HCT116 (cell line): ENCODE measurements at regions not wholly inside any gene's neighbourhood (a gene's known extent, or its start where the extent isn't known, plus 50 kb on each side); places are given as distances from the start of the nearest gene placed in this dataset.

Experiments
- ATAC-seq: fragments of 200-7000 bp; cut with Tn5 transposase; 2 replicates; pipeline ENCODE4 v1.9.1; 2020; ENCODE audit warnings: mild to moderate bottlenecking, moderate library complexity
- BruUV-seq: library from RNA; stranded (reverse); fragments of 400-500 nt; replicated peaks from 2 replicates; lab custom pipeline; 2021; lab: Mats Ljungman, UMichigan
- CTCF ChIA-PET: fragments of 300-600 bp; sonication (Branson Sonifier 250); formaldehyde crosslinking; loops from one replicate; lab custom pipeline; 2021; ENCODE audit warnings: antibody characterized with exemption; lab: Charles Lee
- POLR2A ChIA-PET: fragments of 300-600, 350-600 bp; sonication (Branson Sonifier 250); formaldehyde crosslinking; loops from one replicate; lab custom pipeline; 2021; ENCODE audit warnings: antibody characterized with exemption; lab: Charles Lee
- RAD21 ChIA-PET, 2 experiments: fragments of 300-600 bp; sonication (Branson Sonifier 250); formaldehyde crosslinking; loops; one replicate each; lab custom pipeline; 2023; ENCODE audit warnings: low total read pairs in 2 of 2; ENCODE audit not compliant: uncharacterized antibody in 2 of 2, unreplicated experiment in 2 of 2, low non-redundant PET in 1 of 2; lab: Charles Lee
- DNase-seq: peaks from one replicate; pipeline ENCODE4 v3.0.0-alpha.2; 2010; ENCODE audit warnings: low read depth, low spot score
- H2AFZ ChIP-seq: fragments of 200-600 bp; shearing (Covaris generic), sonication (generic); 2 replicates; pipeline ENCODE4 v1.6.1; 2017; ENCODE audit warnings: low read depth, mixed run types, mixed read lengths, antibody characterized with exemption, low read length; ENCODE audit not compliant: poor library complexity, severe bottlenecking
- H3K27ac ChIP-seq: 2 replicates; pipeline ENCODE4 v1.5.1; 2012; ENCODE audit warnings: low read depth, low read length
- H3K27me3 ChIP-seq: fragments of 200-600 bp; sonication (generic); 2 replicates; pipeline ENCODE4 v1.6.1; 2016; ENCODE audit warnings: mixed run types, low read length, mixed read lengths; ENCODE audit not compliant: insufficient read depth
- H3K36me3 ChIP-seq, 2 experiments: fragments of 200-500 bp in 1 of 2; fragments of 200-600 bp in 1 of 2; sonication (Bioruptor generic) in 1 of 2; sonication (generic) in 1 of 2; 2 replicates each; pipeline versions ENCODE4 v1.5.1 to v1.6.1; 2014 to 2016; ENCODE audit warnings: low read length in 2 of 2, inconsistent platforms in 1 of 2, mixed read lengths in 1 of 2, mixed run types in 1 of 2; ENCODE audit not compliant: insufficient read depth in 2 of 2, control insufficient read depth in 1 of 2
- H3K4me1 ChIP-seq, 2 experiments: fragments of 200-600 bp in 1 of 2; sonication (generic) in 1 of 2; 2 replicates each; pipeline versions ENCODE4 v1.5.1 to v1.6.1; 2012 to 2017; ENCODE audit warnings: low read length in 2 of 2, inconsistent platforms in 1 of 2, mild to moderate bottlenecking in 1 of 2, mixed read lengths in 1 of 2, mixed run types in 1 of 2, moderate library complexity in 1 of 2; ENCODE audit not compliant: insufficient read depth in 2 of 2, control insufficient read depth in 1 of 2
- H3K4me2 ChIP-seq: fragments of 200-600 bp; sonication (generic); 2 replicates; pipeline ENCODE4 v1.6.1; 2017; ENCODE audit warnings: mixed run types, low read length, mixed read lengths
- H3K4me3 ChIP-seq, 2 experiments: fragments of 200-600 bp in 1 of 2; sonication (generic) in 1 of 2; replicated peaks in 1 of 2; 2 replicates each; pipeline ENCODE4 v1.5.1; 2011 to 2016; ENCODE audit warnings: low read length in 2 of 2, control low read depth in 1 of 2, low read depth in 1 of 2, mild to moderate bottlenecking in 1 of 2, mixed read lengths in 1 of 2, mixed run types in 1 of 2
- H3K79me2 ChIP-seq: fragments of 200-600 bp; sonication (generic); 2 replicates; pipeline ENCODE4 v1.6.1; 2017; ENCODE audit warnings: mild to moderate bottlenecking, mixed run types, low read length, moderate library complexity, mixed read lengths; ENCODE audit not compliant: insufficient read depth
- H3K9ac ChIP-seq: fragments of 200-600 bp; sonication (generic); 2 replicates; pipeline ENCODE4 v1.6.1; 2016; ENCODE audit warnings: low read length, mixed read lengths
- H3K9me2 ChIP-seq: fragments of 200-600 bp; sonication (generic), shearing (Covaris generic); 2 replicates; pipeline ENCODE4 v1.6.1; 2017; ENCODE audit warnings: mixed run types, mild to moderate bottlenecking, moderate library complexity; ENCODE audit not compliant: insufficient read depth
- H3K9me3 ChIP-seq, 2 experiments: fragments of 200-500 bp in 1 of 2; fragments of 200-600 bp in 1 of 2; sonication (Bioruptor generic) in 1 of 2; sonication (generic) in 1 of 2; 2 replicates each; pipeline ENCODE4 v1.6.1; 2014 to 2017; ENCODE audit warnings: low read length in 2 of 2, mixed read lengths in 2 of 2, inconsistent platforms in 1 of 2, low read depth in 1 of 2, mild to moderate bottlenecking in 1 of 2, mixed run types in 1 of 2, moderate library complexity in 1 of 2; ENCODE audit not compliant: control insufficient read depth in 1 of 2, insufficient read depth in 1 of 2
- H4K20me1 ChIP-seq: fragments of 200-600 bp; sonication (generic), shearing (Covaris generic); 2 replicates; pipeline ENCODE4 v1.6.1; 2017; ENCODE audit warnings: mixed run types, mild to moderate bottlenecking, moderate library complexity; ENCODE audit not compliant: insufficient read depth
- CEBPB ChIP-seq: IDR thresholded peaks from 2 replicates; pipeline ENCODE4 v1.6.1; 2012; ENCODE audit warnings: low read depth
- EGR1 ChIP-seq: IDR thresholded peaks from 2 replicates; pipeline ENCODE4 v1.6.1; 2012; ENCODE audit warnings: low read depth
- EZH2 ChIP-seq: fragments of 200-600 bp; sonication (generic); IDR thresholded peaks from 2 replicates; pipeline ENCODE4 v1.6.1; 2017; ENCODE audit warnings: antibody characterized with exemption, mixed run types
- EZH2phosphoT487 ChIP-seq: fragments of 200-600 bp; IDR thresholded peaks from 2 replicates; pipeline ENCODE4 v1.6.1; 2018; ENCODE audit warnings: antibody characterized with exemption, borderline replicate concordance
- FOSL1 ChIP-seq: IDR thresholded peaks from 2 replicates; pipeline ENCODE4 v1.6.1; 2012; ENCODE audit warnings: low read depth
- POLR2AphosphoS5 ChIP-seq: IDR thresholded peaks from 2 replicates; pipeline ENCODE4 v1.6.1; 2011; ENCODE audit warnings: mild to moderate bottlenecking, low read depth, low read length, moderate library complexity
- RAD21 ChIP-seq: IDR thresholded peaks from 2 replicates; pipeline ENCODE4 v1.6.1; 2012; ENCODE audit warnings: low read depth, mild to moderate bottlenecking
- SIN3A ChIP-seq: IDR thresholded peaks from 2 replicates; pipeline ENCODE4 v1.6.1; 2012; ENCODE audit warnings: low read depth
- SRF ChIP-seq: IDR thresholded peaks from 2 replicates; pipeline ENCODE4 v1.6.1; 2012; ENCODE audit warnings: low read depth
- TCF7L2 ChIP-seq: IDR thresholded peaks from 2 replicates; pipeline ENCODE4 v1.7.0; 2011; ENCODE audit warnings: borderline replicate concordance, inconsistent platforms; ENCODE audit not compliant: insufficient read depth, insufficient read length; ENCODE audit errors: extremely low read depth
- YY1 ChIP-seq: IDR thresholded peaks from 2 replicates; pipeline ENCODE4 v1.6.1; 2011; ENCODE audit warnings: low read length, low read depth, moderate library complexity, mild to moderate bottlenecking; ENCODE audit not compliant: insufficient replicate concordance; ENCODE audit errors: extremely low read depth
- ZFX ChIP-seq: fragments of 450-650 bp; IDR thresholded peaks from 2 replicates; pipeline ENCODE4 v1.6.1; 2017
- intact Hi-C: fragments of 100-400 bp; cut with micrococcal nuclease; formaldehyde crosslinking; loops from 2 replicates; pipeline ENCODE4 v1.10.0; 2022
- TF ChIP-seq, protein P1 (sequence below), 3 experiments: fragments of 200-600 bp in 1 of 3; sonication (generic) in 1 of 3; IDR thresholded peaks in 2 of 3; conservative IDR thresholded peaks in 1 of 3; 2 replicates each; pipeline ENCODE4 v1.5.1; 2012 to 2017; ENCODE audit warnings: low read depth in 2 of 3, low read length in 2 of 3, antibody characterized with exemption in 1 of 3, borderline replicate concordance in 1 of 3, control low read depth in 1 of 3, mild to moderate bottlenecking in 1 of 3, mixed read lengths in 1 of 3, mixed run types in 1 of 3, moderate library complexity in 1 of 3; ENCODE audit not compliant: insufficient read depth in 1 of 3
- TF ChIP-seq, protein P2 (sequence below): IDR thresholded peaks from 2 replicates; pipeline ENCODE4 v1.6.1; 2011; ENCODE audit warnings: mild to moderate bottlenecking, low read length, moderate library complexity; ENCODE audit not compliant: insufficient replicate concordance; ENCODE audit errors: extremely low read depth

GRCh38 chr5:5711112-5711511, 288.6 kb downstream of the ICE1 start:
- no peaks in the 10 kb centered on the region for H3K9me2 ChIP-seq
- intact Hi-C loops = no loop called here
- no peak overlapping the region for H3K9ac ChIP-seq
- ATAC-seq = no peak
- no peak for DNase-seq
- H3K4me2 ChIP-seq = no peak overlapping the region
- no peaks in the 10 kb centered on the region for H3K79me2 ChIP-seq
- no TSS peak for BruUV-seq
- no peak overlapping the region for H3K27ac ChIP-seq
- no peak overlapping the region for H3K4me3 ChIP-seq
- CTCF ChIA-PET = no interaction called here
- TF ChIP-seq CEBPB (no peak), TCF7L2 (no peak), SIN3A (no peak), RAD21 (no peak), SRF (no peak), EZH2phosphoT487 (no peak), ZFX (no peak), YY1 (no peak)
- TF ChIP-seq, protein P1, sequence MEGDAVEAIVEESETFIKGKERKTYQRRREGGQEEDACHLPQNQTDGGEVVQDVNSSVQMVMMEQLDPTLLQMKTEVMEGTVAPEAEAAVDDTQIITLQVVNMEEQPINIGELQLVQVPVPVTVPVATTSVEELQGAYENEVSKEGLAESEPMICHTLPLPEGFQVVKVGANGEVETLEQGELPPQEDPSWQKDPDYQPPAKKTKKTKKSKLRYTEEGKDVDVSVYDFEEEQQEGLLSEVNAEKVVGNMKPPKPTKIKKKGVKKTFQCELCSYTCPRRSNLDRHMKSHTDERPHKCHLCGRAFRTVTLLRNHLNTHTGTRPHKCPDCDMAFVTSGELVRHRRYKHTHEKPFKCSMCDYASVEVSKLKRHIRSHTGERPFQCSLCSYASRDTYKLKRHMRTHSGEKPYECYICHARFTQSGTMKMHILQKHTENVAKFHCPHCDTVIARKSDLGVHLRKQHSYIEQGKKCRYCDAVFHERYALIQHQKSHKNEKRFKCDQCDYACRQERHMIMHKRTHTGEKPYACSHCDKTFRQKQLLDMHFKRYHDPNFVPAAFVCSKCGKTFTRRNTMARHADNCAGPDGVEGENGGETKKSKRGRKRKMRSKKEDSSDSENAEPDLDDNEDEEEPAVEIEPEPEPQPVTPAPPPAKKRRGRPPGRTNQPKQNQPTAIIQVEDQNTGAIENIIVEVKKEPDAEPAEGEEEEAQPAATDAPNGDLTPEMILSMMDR (IDR thresholded peaks at IDR 0.05 in 2 of 3, conservative IDR thresholded peaks at IDR 0.05 in 1 of 3; ENCODE audit: borderline replicate concordance in 1 of 3, insufficient read depth in 1 of 3, low read depth in 2 of 3, low read length in 2 of 3) = no peak
- TF ChIP-seq, all 23 proteins: peak for 0
- RAD21 ChIA-PET = no interaction called here
- H2AFZ ChIP-seq = no peak overlapping the region
- H3K36me3 ChIP-seq = no peaks in the 10 kb centered on the region
- H3K9me3 ChIP-seq = no peaks in the 10 kb centered on the region; a peak in 1 of 4 replicates
- peaks cover 6% of the 10 kb centered on the region; the same call in 1 of the 2 replicates for H3K27me3 ChIP-seq
- POLR2A ChIA-PET = no interaction called here
- no peaks in the 10 kb centered on the region for H3K4me1 ChIP-seq
- no peaks in the 10 kb centered on the region for H4K20me1 ChIP-seq

- ATAC-seq = no peak
- TF ChIP-seq RAD21 (no peak), POLR2AphosphoS5 (no peak), SIN3A (no peak), EGR1 (no peak), EZH2 (no peak), CEBPB (no peak), TCF7L2 (no peak), FOSL1 (no peak), YY1 (no peak)
- TF ChIP-seq, protein P2, sequence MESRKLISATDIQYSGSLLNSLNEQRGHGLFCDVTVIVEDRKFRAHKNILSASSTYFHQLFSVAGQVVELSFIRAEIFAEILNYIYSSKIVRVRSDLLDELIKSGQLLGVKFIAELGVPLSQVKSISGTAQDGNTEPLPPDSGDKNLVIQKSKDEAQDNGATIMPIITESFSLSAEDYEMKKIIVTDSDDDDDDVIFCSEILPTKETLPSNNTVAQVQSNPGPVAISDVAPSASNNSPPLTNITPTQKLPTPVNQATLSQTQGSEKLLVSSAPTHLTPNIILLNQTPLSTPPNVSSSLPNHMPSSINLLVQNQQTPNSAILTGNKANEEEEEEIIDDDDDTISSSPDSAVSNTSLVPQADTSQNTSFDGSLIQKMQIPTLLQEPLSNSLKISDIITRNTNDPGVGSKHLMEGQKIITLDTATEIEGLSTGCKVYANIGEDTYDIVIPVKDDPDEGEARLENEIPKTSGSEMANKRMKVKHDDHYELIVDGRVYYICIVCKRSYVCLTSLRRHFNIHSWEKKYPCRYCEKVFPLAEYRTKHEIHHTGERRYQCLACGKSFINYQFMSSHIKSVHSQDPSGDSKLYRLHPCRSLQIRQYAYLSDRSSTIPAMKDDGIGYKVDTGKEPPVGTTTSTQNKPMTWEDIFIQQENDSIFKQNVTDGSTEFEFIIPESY = no peak
- H3K9me2 ChIP-seq = no peaks in the 10 kb centered on the region
- intact Hi-C loops = no loop called here
- H3K9me3 ChIP-seq = no peaks in the 10 kb centered on the region; a peak in 1 of 4 replicates
- H3K27me3 ChIP-seq = peaks cover 6% of the 10 kb centered on the region; the same call in 1 of the 2 replicates
- no peak overlapping the region for H3K9ac ChIP-seq
- no peaks in the 10 kb centered on the region for H4K20me1 ChIP-seq
- BruUV-seq = no TSS peak
- H3K4me3 ChIP-seq = no peak overlapping the region
- ChIA-PET RAD21 (no interaction called here), CTCF (no interaction called here), POLR2A (no interaction called here)
- no peaks in the 10 kb centered on the region for H3K4me1 ChIP-seq
- no peak overlapping the region for H2AFZ ChIP-seq
- H3K79me2 ChIP-seq = no peaks in the 10 kb centered on the region
- DNase-seq = no peak
- no peak overlapping the region for H3K27ac ChIP-seq
- no peaks in the 10 kb centered on the region for H3K36me3 ChIP-seq
- no peak overlapping the region for H3K4me2 ChIP-seq
Observed at GRCh38 chr5:5710471-5710870, 288.0 kb downstream of the ICE1 start.
